AG04449 (cell line): ENCODE measurements at regions not wholly inside any gene's neighbourhood (a gene's known extent, or its start where the extent isn't known, plus 50 kb on each side); places are given as distances from the start of the nearest gene placed in this dataset.

Source experiments
- CTCF ChIA-PET: fragments of 350-600 bp; formaldehyde crosslinking; extraction: SDS; loops from one replicate; lab custom pipeline; 2021; ENCODE audit warnings: antibody characterized with exemption; lab: Yijun Ruan, JAX
- POLR2A ChIA-PET: fragments of 400-600, 350-600 bp; formaldehyde crosslinking; extraction: SDS; loops from one replicate; lab custom pipeline; 2020; ENCODE audit warnings: antibody characterized with exemption, inconsistent platforms; lab: Yijun Ruan, JAX
- DNase-seq: peaks from one replicate; pipeline ENCODE4 v3.0.0-alpha.2; 2010; ENCODE audit warnings: low read depth, low spot score
- H3K4me3 ChIP-seq: 2 replicates; pipeline ENCODE4 v1.5.1; 2011; ENCODE audit warnings: low read depth, mild to moderate bottlenecking, control low read depth, low read length
- CTCF ChIP-seq: IDR thresholded peaks from one replicate; pipeline ENCODE4 v1.5.1; 2011; ENCODE audit warnings: mild to moderate bottlenecking, moderate library complexity, low read length, control low read depth, inconsistent platforms; ENCODE audit not compliant: insufficient read depth; ENCODE audit errors: missing control alignments

- no peak for TF ChIP-seq CTCF
- ChIA-PET POLR2A (no interaction called here), CTCF (no interaction called here)
- H3K4me3 ChIP-seq = no peak overlapping the region
- DNase-seq = no peak
Observed at GRCh38 chr3:5563537-5564277, 376.2 kb downstream of the EDEM1 start.

GRCh38 chr3:5564278-5564666, 376.8 kb downstream of the EDEM1 start:
- ChIA-PET CTCF (no interaction called here), POLR2A (no interaction called here)
- H3K4me3 ChIP-seq = no peak overlapping the region
- TF ChIP-seq CTCF = no peak
- DNase-seq = no peak

- no peak for TF ChIP-seq CTCF
- DNase-seq = no peak
- ChIA-PET POLR2A (no interaction called here), CTCF (no interaction called here)
- H3K4me3 ChIP-seq = no peak overlapping the region
Observed at GRCh38 chr3:5565026-5565425, 377.5 kb downstream of the EDEM1 start.

- ChIA-PET CTCF (no interaction called here), POLR2A (no interaction called here)
- no peak for DNase-seq
- no peak overlapping the region for H3K4me3 ChIP-seq
- TF ChIP-seq CTCF = no peak
Observed at GRCh38 chr3:5567113-5567512, 379.6 kb downstream of the EDEM1 start.

GRCh38 chr3:5568451-5568850, 380.9 kb downstream of the EDEM1 start:
- ChIA-PET POLR2A (no interaction called here), CTCF (no interaction called here)

GRCh38 chr3:5569152-5569551, 381.6 kb downstream of the EDEM1 start:
- POLR2A ChIA-PET = no interaction called here
- no peak overlapping the region for H3K4me3 ChIP-seq
- CTCF ChIA-PET = no interaction called here
- no peak for TF ChIP-seq CTCF
- no peak for DNase-seq

More at GRCh38 chr3:5568451-5568850, 380.9 kb downstream of the EDEM1 start:
- DNase-seq = no peak
- TF ChIP-seq CTCF = no peak
- no peak overlapping the region for H3K4me3 ChIP-seq
